Right atrium auricular region (tissue), 2 donors: ENCODE measurements at regions not wholly inside any gene's neighbourhood (a gene's known extent, or its start where the extent isn't known, plus 50 kb on each side); places are given as distances from the start of the nearest gene placed in this dataset.

ENCODE experiments used
- DNase-seq: peaks from one replicate; pipeline ENCODE4 v3.0.0-alpha.2; 2019; ENCODE audit warnings: low spot score
- H3K27ac ChIP-seq, 2 donors: fragments of 200-600 bp; sonication (generic); 1 replicate in 1 of 2; 2 replicates in 1 of 2; pipeline ENCODE4 v1.5.1; 2016 to 2019
- H3K27me3 ChIP-seq, 2 donors: fragments of 200-600 bp; sonication (generic); one replicate each; pipeline versions ENCODE4 v1.5.1 to v1.6.0; 2017 to 2019
- H3K36me3 ChIP-seq: fragments of 200-600 bp; sonication (generic); one replicate; pipeline ENCODE4 v1.5.1; 2016
- H3K4me1 ChIP-seq, 2 donors: fragments of 200-600 bp; sonication (generic); one replicate each; pipeline versions ENCODE4 v1.5.1 to v1.6.0; 2017 to 2019
- H3K4me3 ChIP-seq, 2 donors: fragments of 200-600 bp; sonication (generic); 1 replicate in 1 of 2; 2 replicates in 1 of 2; pipeline ENCODE4 v1.5.1; 2017 to 2019; ENCODE audit warnings: mild to moderate bottlenecking in 1 of 2, moderate library complexity in 1 of 2
- H3K9me3 ChIP-seq, 2 donors: fragments of 200-600 bp; sonication (generic); one replicate each; pipeline ENCODE4 v1.5.1; 2019
- CTCF ChIP-seq, 2 donors: fragments of 200-600 bp; sonication (generic); IDR thresholded peaks; one replicate each; pipeline ENCODE4 v1.5.1; 2019; ENCODE audit warnings: antibody characterized with exemption in 2 of 2

GRCh38 chr13:77470986-77471385 is 64.5 kb upstream of the SCEL start:
- TF ChIP-seq CTCF (IDR thresholded peaks at IDR 0.05), result no peak
- no peak overlapping the region for H3K4me3 ChIP-seq
- H3K36me3 ChIP-seq, result no peaks in the 10 kb centered on the region
- DNase-seq, result no peak
- H3K27ac ChIP-seq, result peak overlapping the region in 1 of 2 donors; percentile 35
- no peaks in the 10 kb centered on the region for H3K9me3 ChIP-seq
- no peaks in the 10 kb centered on the region for H3K4me1 ChIP-seq
- no peaks in the 10 kb centered on the region for H3K27me3 ChIP-seq

- no peak overlapping the region for H3K4me3 ChIP-seq
- H3K9me3 ChIP-seq, result no peaks in the 10 kb centered on the region
- H3K36me3 ChIP-seq, result no peaks in the 10 kb centered on the region
- TF ChIP-seq CTCF (IDR thresholded peaks at IDR 0.05), result no peak
- no peak overlapping the region for H3K27ac ChIP-seq
- no peaks in the 10 kb centered on the region for H3K27me3 ChIP-seq
- H3K4me1 ChIP-seq, result no peaks in the 10 kb centered on the region
- DNase-seq, result no peak
Measured at GRCh38 chr13:77466753-77467422, 68.6 kb upstream of the SCEL start.

GRCh38 chr13:77465603-77466195 is 69.8 kb upstream of the SCEL start:
- Histone ChIP-seq H3K27ac (no peak overlapping the region), H3K4me1 (no peaks in the 10 kb centered on the region), H3K9me3 (no peaks in the 10 kb centered on the region), H3K36me3 (no peaks in the 10 kb centered on the region), H3K4me3 (no peak overlapping the region), H3K27me3 (no peaks in the 10 kb centered on the region)
- TF ChIP-seq CTCF (IDR thresholded peaks at IDR 0.05), result no peak
- DNase-seq, result no peak

GRCh38 chr13:77460195-77460594 is 75.3 kb upstream of the SCEL start:
- H3K4me3 ChIP-seq, result no peak overlapping the region
- H3K27ac ChIP-seq, result no peak overlapping the region
- H3K36me3 ChIP-seq, result no peaks in the 10 kb centered on the region
- H3K27me3 ChIP-seq, result no peaks in the 10 kb centered on the region
- TF ChIP-seq CTCF (IDR thresholded peaks at IDR 0.05), result no peak
- H3K9me3 ChIP-seq, result no peaks in the 10 kb centered on the region
- no peaks in the 10 kb centered on the region for H3K4me1 ChIP-seq
- DNase-seq, result peak; percentile 77

GRCh38 chr13:77459592-77459991 is 75.9 kb upstream of the SCEL start:
- no peak for DNase-seq
- no peak overlapping the region for H3K27ac ChIP-seq
- H3K36me3 ChIP-seq, result no peaks in the 10 kb centered on the region
- no peak for TF ChIP-seq CTCF (IDR thresholded peaks at IDR 0.05)
- H3K4me3 ChIP-seq, result no peak overlapping the region
- H3K4me1 ChIP-seq, result no peaks in the 10 kb centered on the region
- no peaks in the 10 kb centered on the region for H3K27me3 ChIP-seq
- H3K9me3 ChIP-seq, result no peaks in the 10 kb centered on the region

DNA sequence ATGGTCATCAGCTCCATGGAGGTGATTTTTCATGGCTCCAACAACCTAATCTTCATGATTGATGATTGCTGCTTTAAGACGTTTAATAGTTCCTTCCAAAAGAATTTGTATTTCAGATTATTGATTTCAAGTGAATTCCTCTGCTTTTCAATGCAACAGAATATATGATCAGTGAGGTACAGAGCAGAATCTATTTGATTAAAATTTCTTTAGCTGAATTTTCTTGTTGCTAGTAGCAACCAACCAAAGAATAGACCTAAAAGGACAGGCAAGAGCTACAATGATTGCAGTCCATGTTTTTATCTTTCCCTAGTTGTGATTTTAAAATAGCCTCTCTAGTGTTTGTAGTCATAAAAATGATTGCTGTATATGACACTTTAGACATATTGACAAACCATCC is 76.8 kb upstream of the SCEL start:
- Histone ChIP-seq H3K36me3 (no peaks in the 10 kb centered on the region), H3K9me3 (no peaks in the 10 kb centered on the region), H3K27ac (no peak overlapping the region), H3K4me1 (no peaks in the 10 kb centered on the region), H3K4me3 (no peak overlapping the region), H3K27me3 (no peaks in the 10 kb centered on the region)
- TF ChIP-seq CTCF (IDR thresholded peaks at IDR 0.05), result no peak
- DNase-seq, result no peak
